Ishikawa (cell line): ENCODE measurements at regions not wholly inside any gene's neighbourhood (a gene's known extent, or its start where the extent isn't known, plus 50 kb on each side); places are given as distances from the start of the nearest gene placed in this dataset.

Experiments
- CEBPB ChIP-seq: IDR thresholded peaks from 2 replicates; pipeline ENCODE4 v1.6.1; 2012
- CREB1 ChIP-seq: IDR thresholded peaks from 2 replicates; pipeline ENCODE4 v1.6.1; 2012; ENCODE audit warnings: low read depth
- EP300 ChIP-seq: IDR thresholded peaks from 2 replicates; pipeline ENCODE4 v1.6.1; 2012; ENCODE audit warnings: borderline replicate concordance
- NFIC ChIP-seq: IDR thresholded peaks from 2 replicates; pipeline ENCODE4 v1.6.1; 2012
- RAD21 ChIP-seq: IDR thresholded peaks from 2 replicates; pipeline ENCODE4 v1.6.1; 2012; ENCODE audit warnings: low read depth
- TAF1 ChIP-seq: IDR thresholded peaks from 2 replicates; pipeline ENCODE4 v1.6.1; 2012; ENCODE audit warnings: low read depth, mild to moderate bottlenecking
- TEAD4 ChIP-seq: IDR thresholded peaks from 2 replicates; pipeline ENCODE4 v1.6.1; 2012
- TF ChIP-seq, protein P1 (sequence below): IDR thresholded peaks from 2 replicates; pipeline ENCODE4 v1.6.1; 2012; ENCODE audit warnings: low read depth, mild to moderate bottlenecking
- TF ChIP-seq, protein P2 (sequence below): IDR thresholded peaks from 2 replicates; pipeline ENCODE4 v1.6.1; 2012

DNA sequence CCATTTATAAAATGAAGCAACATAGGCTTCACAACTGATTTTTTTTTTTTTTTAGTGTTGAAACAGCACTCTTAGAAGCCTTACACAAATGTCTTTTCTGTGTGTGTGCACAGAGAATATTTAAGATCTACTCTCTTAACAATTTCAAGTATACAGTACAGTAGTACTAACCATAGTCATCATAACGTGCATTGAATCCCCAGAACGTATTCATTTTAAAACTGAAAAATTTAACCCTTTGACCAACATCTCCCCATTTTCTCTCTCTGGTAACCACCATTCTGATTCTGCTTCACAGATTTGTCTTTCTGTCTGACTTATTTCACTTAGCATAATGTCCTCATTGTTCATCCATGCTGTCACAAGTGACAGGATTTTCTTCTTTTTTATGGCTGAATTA lies 475.6 kb downstream of the RFPL4B start:
- TF ChIP-seq TEAD4, result no peak
- TF ChIP-seq CREB1, result no peak
- no peak for TF ChIP-seq CEBPB
- TF ChIP-seq, protein P1, sequence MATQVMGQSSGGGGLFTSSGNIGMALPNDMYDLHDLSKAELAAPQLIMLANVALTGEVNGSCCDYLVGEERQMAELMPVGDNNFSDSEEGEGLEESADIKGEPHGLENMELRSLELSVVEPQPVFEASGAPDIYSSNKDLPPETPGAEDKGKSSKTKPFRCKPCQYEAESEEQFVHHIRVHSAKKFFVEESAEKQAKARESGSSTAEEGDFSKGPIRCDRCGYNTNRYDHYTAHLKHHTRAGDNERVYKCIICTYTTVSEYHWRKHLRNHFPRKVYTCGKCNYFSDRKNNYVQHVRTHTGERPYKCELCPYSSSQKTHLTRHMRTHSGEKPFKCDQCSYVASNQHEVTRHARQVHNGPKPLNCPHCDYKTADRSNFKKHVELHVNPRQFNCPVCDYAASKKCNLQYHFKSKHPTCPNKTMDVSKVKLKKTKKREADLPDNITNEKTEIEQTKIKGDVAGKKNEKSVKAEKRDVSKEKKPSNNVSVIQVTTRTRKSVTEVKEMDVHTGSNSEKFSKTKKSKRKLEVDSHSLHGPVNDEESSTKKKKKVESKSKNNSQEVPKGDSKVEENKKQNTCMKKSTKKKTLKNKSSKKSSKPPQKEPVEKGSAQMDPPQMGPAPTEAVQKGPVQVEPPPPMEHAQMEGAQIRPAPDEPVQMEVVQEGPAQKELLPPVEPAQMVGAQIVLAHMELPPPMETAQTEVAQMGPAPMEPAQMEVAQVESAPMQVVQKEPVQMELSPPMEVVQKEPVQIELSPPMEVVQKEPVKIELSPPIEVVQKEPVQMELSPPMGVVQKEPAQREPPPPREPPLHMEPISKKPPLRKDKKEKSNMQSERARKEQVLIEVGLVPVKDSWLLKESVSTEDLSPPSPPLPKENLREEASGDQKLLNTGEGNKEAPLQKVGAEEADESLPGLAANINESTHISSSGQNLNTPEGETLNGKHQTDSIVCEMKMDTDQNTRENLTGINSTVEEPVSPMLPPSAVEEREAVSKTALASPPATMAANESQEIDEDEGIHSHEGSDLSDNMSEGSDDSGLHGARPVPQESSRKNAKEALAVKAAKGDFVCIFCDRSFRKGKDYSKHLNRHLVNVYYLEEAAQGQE, result no peak
- TF ChIP-seq, protein P2, sequence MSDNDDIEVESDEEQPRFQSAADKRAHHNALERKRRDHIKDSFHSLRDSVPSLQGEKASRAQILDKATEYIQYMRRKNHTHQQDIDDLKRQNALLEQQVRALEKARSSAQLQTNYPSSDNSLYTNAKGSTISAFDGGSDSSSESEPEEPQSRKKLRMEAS, result no peak
- no peak for TF ChIP-seq TAF1
- no peak for TF ChIP-seq RAD21
- no peak for TF ChIP-seq EP300
- TF ChIP-seq NFIC, result no peak
